GM12878 (cell line): ENCODE measurements at regions not wholly inside any gene's neighbourhood (a gene's known extent, or its start where the extent isn't known, plus 50 kb on each side); places are given as distances from the start of the nearest gene placed in this dataset.

Experiments used
- ASH2L ChIP-seq: fragments of 300-600, 200-600 bp; sonication (generic); IDR thresholded peaks from 2 replicates; pipeline ENCODE4 v1.6.1; 2017; ENCODE audit warnings: low read depth, mild to moderate bottlenecking, borderline replicate concordance
- CTCF ChIP-seq, 3 experiments: IDR thresholded peaks in 2 of 3; conservative IDR thresholded peaks in 1 of 3; 2 replicates each; pipeline ENCODE4 v1.5.1; 2011; ENCODE audit warnings: low read depth in 3 of 3, low read length in 3 of 3, mild to moderate bottlenecking in 3 of 3, control low read depth in 2 of 3, moderate library complexity in 2 of 3, inconsistent platforms in 1 of 3, mixed read lengths in 1 of 3; ENCODE audit not compliant: control insufficient read depth in 2 of 3, insufficient read depth in 1 of 3; ENCODE audit errors: extremely low read depth in 1 of 3
- EGR1 ChIP-seq, 2 experiments: IDR thresholded peaks; 1 replicate in 1 of 2; 2 replicates in 1 of 2; pipeline ENCODE4 v1.6.1; 2011 to 2012; ENCODE audit warnings: low read depth in 2 of 2, low read length in 2 of 2, borderline replicate concordance in 1 of 2, mild to moderate bottlenecking in 1 of 2, moderate library complexity in 1 of 2
- IRF3 ChIP-seq: fragments of 450-650 bp; IDR thresholded peaks from 2 replicates; pipeline ENCODE4 v1.6.1; 2014; ENCODE audit warnings: mild to moderate bottlenecking
- MYB ChIP-seq: fragments of 150-350 bp; IDR thresholded peaks from 2 replicates; pipeline ENCODE4 v1.6.1; 2014; ENCODE audit warnings: mild to moderate bottlenecking, low read depth, low read length, borderline replicate concordance
- PKNOX1 ChIP-seq: fragments of 450-650 bp; IDR thresholded peaks from 2 replicates; pipeline ENCODE4 v1.6.1; 2016; ENCODE audit warnings: mild to moderate bottlenecking
- SMARCA5 ChIP-seq: fragments of 450-650 bp; IDR thresholded peaks from 2 replicates; pipeline ENCODE4 v1.6.1; 2017; ENCODE audit warnings: mild to moderate bottlenecking
- SMC3 ChIP-seq: IDR thresholded peaks from 2 replicates; pipeline ENCODE4 v1.6.1; 2011; ENCODE audit warnings: low read length, improper control_type of control experiment, borderline replicate concordance
- TCF7 ChIP-seq: IDR thresholded peaks from 2 replicates; pipeline ENCODE4 v1.6.1; 2014; ENCODE audit warnings: antibody characterized with exemption, borderline replicate concordance
- TF ChIP-seq, protein P1 (sequence below): IDR thresholded peaks from 2 replicates; pipeline ENCODE4 v1.6.1; 2012; ENCODE audit warnings: low read depth, low read length, improper control_type of control experiment
- TF ChIP-seq, protein P2 (sequence below): fragments of 450-650 bp; IDR thresholded peaks from 2 replicates; pipeline ENCODE4 v1.6.1; 2017; ENCODE audit warnings: mild to moderate bottlenecking, moderate library complexity
- TF ChIP-seq, protein P3 (sequence below): fragments of 450-650 bp; conservative IDR thresholded peaks from 2 replicates; pipeline ENCODE4 v1.6.1; 2017; ENCODE audit warnings: mild to moderate bottlenecking, moderate library complexity
- TF ChIP-seq, protein P4 (sequence below): fragments of 450-650 bp; IDR thresholded peaks from 2 replicates; pipeline ENCODE4 v1.6.1; 2018; ENCODE audit warnings: borderline replicate concordance, mild to moderate bottlenecking; ENCODE audit not compliant: partially characterized antibody

DNA sequence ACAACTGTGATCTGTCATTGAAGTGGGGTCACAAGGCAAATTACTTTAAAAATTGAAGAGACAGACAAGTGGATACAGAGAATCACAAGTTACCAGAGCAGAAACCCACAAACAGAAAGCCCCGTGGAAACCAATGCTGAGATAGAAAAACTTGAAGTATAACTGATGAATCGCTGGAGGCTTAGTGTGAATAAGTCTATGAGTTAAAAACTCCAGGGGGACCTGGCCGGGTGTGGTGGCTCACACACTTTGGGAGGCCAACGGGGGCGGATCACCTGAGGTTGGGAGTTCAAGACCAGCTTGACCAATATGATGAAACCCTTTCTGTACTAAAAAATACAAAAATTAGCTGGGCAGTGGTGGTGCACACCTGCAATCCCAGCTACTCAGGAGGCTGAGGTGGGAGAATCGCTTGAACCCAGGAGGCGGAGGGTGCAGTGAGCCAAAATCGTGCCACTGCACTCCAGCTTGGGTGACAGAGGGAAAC lies 69.7 kb upstream of the ZNRF2 start (continued):
- TF ChIP-seq PKNOX1 (peak; percentile 61), MYB (no peak), SMC3 (no peak), CTCF (IDR thresholded peaks at IDR 0.05 in 2 of 3, conservative IDR thresholded peaks at IDR 0.05 in 1 of 3; ENCODE audit: control insufficient read depth in 2 of 3, extremely low read depth in 1 of 3, insufficient read depth in 1 of 3, low read depth in 3 of 3, low read length in 3 of 3) (no peak), TCF7 (no peak), SMARCA5 (peak; percentile 93), IRF3 (no peak), ASH2L (no peak), EGR1 (IDR thresholded peaks at IDR 0.05; ENCODE audit: borderline replicate concordance in 1 of 2, low read depth in 2 of 2, low read length in 2 of 2) (0 out of 3 replicates have a peak, but pooled peaks of 1 of the 2 experiments have one; percentile 41)
- TF ChIP-seq, protein P1, sequence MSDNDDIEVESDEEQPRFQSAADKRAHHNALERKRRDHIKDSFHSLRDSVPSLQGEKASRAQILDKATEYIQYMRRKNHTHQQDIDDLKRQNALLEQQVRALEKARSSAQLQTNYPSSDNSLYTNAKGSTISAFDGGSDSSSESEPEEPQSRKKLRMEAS, result no peak
- TF ChIP-seq, protein P2, sequence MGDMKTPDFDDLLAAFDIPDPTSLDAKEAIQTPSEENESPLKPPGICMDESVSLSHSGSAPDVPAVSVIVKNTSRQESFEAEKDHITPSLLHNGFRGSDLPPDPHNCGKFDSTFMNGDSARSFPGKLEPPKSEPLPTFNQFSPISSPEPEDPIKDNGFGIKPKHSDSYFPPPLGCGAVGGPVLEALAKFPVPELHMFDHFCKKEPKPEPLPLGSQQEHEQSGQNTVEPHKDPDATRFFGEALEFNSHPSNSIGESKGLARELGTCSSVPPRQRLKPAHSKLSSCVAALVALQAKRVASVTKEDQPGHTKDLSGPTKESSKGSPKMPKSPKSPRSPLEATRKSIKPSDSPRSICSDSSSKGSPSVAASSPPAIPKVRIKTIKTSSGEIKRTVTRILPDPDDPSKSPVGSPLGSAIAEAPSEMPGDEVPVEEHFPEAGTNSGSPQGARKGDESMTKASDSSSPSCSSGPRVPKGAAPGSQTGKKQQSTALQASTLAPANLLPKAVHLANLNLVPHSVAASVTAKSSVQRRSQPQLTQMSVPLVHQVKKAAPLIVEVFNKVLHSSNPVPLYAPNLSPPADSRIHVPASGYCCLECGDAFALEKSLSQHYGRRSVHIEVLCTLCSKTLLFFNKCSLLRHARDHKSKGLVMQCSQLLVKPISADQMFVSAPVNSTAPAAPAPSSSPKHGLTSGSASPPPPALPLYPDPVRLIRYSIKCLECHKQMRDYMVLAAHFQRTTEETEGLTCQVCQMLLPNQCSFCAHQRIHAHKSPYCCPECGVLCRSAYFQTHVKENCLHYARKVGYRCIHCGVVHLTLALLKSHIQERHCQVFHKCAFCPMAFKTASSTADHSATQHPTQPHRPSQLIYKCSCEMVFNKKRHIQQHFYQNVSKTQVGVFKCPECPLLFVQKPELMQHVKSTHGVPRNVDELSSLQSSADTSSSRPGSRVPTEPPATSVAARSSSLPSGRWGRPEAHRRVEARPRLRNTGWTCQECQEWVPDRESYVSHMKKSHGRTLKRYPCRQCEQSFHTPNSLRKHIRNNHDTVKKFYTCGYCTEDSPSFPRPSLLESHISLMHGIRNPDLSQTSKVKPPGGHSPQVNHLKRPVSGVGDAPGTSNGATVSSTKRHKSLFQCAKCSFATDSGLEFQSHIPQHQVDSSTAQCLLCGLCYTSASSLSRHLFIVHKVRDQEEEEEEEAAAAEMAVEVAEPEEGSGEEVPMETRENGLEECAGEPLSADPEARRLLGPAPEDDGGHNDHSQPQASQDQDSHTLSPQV, result no peak
- TF ChIP-seq, protein P3, sequence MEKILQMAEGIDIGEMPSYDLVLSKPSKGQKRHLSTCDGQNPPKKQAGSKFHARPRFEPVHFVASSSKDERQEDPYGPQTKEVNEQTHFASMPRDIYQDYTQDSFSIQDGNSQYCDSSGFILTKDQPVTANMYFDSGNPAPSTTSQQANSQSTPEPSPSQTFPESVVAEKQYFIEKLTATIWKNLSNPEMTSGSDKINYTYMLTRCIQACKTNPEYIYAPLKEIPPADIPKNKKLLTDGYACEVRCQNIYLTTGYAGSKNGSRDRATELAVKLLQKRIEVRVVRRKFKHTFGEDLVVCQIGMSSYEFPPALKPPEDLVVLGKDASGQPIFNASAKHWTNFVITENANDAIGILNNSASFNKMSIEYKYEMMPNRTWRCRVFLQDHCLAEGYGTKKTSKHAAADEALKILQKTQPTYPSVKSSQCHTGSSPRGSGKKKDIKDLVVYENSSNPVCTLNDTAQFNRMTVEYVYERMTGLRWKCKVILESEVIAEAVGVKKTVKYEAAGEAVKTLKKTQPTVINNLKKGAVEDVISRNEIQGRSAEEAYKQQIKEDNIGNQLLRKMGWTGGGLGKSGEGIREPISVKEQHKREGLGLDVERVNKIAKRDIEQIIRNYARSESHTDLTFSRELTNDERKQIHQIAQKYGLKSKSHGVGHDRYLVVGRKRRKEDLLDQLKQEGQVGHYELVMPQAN, result peak; percentile 91
- TF ChIP-seq, protein P4, sequence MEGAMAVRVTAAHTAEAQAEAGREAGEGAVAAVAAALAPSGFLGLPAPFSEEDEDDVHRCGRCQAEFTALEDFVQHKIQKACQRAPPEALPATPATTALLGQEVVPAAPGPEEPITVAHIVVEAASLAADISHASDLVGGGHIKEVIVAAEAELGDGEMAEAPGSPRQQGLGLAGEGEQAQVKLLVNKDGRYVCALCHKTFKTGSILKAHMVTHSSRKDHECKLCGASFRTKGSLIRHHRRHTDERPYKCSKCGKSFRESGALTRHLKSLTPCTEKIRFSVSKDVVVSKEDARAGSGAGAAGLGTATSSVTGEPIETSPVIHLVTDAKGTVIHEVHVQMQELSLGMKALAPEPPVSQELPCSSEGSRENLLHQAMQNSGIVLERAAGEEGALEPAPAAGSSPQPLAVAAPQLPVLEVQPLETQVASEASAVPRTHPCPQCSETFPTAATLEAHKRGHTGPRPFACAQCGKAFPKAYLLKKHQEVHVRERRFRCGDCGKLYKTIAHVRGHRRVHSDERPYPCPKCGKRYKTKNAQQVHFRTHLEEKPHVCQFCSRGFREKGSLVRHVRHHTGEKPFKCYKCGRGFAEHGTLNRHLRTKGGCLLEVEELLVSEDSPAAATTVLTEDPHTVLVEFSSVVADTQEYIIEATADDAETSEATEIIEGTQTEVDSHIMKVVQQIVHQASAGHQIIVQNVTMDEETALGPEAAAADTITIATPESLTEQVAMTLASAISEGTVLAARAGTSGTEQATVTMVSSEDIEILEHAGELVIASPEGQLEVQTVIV, result no peak
